GM19467 (cell line): ENCODE measurements at regions not wholly inside any gene's neighbourhood (a gene's known extent, or its start where the extent isn't known, plus 50 kb on each side); places are given as distances from the start of the nearest gene placed in this dataset.

ENCODE experiments used
- ATAC-seq: cut with Tn5 transposase; IDR thresholded peaks from one replicate; pipeline ENCODE4 v1.9.1; 2021; ENCODE audit warnings: mild to moderate bottlenecking, moderate library complexity; ENCODE audit not compliant: unreplicated experiment

DNA sequence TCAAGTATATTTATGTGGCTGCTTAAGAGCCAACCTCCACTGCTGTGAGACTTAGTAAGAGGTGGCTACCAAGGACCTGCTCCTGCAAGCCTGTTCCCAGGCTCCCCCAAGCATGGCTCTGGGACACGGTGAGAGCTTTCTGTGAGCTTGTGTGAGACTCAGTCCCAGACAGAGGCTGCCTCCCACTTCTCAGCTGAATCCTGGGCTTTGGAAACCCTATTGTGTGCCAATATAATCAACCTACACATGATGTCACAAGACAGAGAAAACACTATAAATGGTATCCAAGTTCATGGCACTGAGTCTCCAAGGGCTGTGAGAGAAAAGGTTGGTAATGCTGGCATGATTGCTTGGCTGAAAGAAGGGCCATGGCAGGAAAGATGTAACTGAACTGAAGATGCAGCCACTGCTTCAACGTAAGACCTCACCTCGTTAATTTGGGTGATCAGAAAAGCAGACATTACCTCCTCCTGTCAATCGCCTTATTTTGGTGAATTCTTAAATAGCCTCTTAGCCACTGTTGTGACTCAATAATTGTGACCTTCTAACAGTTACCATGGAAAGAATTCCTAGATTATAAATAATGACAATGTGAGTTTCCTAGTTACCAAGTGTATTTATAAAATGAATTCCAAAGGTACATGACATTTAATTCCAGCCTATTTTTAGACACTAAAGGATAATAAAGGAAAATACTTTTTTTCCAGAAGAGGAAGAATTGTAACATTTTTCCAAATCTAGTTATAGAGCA, 332.0 kb downstream of the IRS2 start:
- ATAC-seq = no peak

DNA sequence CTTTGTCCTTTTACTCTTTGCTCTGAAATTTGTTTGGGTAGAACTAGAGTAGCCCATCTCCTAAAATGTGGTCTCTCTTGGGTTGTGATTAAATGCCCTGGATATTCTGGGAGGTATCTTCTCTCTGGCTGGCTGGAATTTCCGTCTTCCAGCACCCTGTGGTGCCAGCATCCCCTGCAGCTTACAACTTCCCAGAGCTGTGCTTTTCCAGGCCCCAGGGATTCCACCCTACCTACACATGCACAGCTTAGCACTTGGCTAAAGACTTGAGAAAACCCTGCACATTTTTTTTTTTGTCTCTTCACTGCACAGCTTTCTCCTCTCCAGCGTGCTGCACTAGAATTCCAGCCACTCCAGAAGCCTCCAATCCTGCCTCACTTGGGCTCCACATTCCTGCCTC, 334.7 kb downstream of the IRS2 start:
- no peak for ATAC-seq

DNA sequence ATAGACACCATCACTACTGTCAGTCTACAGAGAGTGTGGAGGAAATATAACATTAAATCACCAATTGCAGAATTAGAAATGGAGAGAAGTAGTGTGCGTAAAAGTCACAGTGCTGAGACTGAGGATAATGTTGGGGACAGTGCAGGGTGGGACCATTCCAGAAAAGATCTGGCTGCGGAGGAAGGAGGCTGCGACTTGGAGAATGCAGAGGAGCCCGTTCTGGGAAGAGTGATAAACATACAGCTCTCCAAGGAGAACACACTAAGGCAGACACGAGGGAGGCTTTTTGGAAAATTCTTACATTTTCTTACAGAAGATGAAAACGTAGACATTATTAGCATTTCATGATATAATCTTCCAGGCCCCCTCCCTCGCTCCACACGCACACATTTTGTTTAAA, 337.8 kb downstream of the IRS2 start:
- ATAC-seq = no peak

DNA sequence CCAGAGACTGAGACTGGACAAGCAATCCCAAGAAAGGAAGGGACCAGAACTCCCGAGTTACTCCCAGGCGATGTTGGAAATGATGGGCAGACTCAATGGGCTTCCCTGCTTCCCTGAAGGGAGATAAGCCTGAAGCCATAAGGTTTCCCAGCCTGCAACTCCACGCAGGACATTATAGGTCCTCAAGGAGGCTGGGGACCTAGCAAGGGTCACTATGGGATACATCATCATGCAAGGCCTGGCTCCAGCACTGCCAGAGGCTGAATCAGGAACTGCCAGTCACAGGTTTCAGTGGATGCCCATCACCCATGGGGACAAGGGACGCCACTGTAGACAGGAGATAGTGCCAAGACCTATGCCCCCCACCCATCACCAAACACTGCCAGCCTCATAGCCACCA, 338.7 kb downstream of the IRS2 start:
- ATAC-seq = no peak

DNA sequence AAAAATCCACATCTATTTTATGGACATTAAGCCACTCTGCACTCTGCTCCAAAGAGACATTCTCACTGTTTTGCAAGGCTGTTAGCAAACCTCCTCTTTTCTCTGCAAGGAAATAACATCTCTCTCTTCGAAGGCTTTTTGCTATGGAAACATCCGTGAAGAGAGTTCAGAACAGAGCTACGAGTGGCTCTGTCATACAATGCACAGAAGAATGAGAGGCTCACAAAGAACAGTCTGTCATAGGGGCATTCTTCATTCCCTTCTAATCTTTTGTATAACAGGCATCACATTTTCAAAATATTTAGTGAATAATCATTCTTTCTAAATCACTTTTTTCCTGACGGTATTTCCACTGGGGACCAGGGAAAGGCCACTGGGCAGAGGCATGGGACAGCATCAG, 346.1 kb downstream of the IRS2 start:
- ATAC-seq = no peak

DNA sequence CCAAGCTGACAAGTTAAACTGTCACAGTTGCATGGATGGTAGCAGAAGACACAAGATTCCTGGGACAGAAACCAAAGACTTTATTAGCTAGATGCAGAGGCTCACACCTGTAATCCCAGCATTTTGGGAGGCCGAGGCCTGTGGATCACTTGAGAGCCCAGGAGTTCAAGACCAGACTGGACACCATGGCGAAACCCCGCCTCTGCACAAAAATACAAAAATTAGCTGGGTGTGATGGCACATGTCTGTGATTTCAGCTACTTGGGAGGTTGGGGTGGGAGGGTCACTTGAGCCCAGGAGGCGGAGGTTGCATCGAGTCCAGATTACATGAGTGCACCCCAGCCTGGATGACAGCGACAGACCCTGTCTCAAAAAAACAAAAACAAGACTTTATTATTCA, 346.6 kb downstream of the IRS2 start:
- no peak for ATAC-seq

DNA sequence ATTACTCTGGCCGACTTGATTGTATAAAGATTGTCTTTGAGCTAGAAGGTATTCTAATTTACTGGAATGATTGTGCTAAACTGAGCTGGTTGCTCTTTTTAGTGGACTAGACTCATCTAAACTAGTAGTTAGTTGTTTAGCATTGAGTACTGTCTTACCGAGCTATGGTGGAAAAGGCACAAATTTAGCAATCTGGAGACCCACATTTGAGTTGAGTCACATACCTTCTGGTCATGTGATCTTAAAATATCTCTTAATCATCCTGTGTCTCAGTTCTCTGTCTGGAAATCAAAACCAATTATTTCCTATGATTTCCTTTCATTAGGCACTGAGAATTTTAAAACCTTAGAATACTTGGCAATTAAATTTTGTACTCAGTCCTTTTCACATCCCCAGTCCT, 349.5 kb downstream of the IRS2 start:
- ATAC-seq = no peak

DNA sequence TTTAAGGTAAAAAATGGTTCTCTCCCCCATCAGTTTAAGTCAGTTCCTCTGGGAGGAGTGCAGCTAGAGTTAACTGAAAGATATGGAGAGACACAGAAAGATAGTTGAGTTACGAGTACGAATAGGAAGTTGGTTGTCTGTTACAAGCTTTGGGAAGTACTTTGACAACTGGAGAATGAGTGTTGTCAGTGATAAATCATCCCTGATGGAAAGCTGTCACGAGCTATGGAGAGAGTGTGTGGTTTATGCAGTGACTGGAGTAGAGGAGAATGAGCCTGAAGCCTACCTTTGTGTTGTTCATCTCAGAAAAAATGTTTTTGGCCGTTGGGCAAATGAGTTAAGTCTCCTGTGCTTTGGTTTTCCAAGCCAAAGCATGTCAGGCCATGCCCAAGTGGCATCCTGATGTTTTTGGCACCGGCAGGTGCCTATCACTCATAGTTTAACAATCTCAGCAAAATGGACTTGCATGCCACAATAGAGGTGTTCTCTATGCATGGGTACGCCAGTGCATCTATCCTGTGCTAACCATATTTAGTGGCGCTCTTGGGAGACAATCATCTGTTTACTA, 350.2 kb downstream of the IRS2 start:
- ATAC-seq = no peak

DNA sequence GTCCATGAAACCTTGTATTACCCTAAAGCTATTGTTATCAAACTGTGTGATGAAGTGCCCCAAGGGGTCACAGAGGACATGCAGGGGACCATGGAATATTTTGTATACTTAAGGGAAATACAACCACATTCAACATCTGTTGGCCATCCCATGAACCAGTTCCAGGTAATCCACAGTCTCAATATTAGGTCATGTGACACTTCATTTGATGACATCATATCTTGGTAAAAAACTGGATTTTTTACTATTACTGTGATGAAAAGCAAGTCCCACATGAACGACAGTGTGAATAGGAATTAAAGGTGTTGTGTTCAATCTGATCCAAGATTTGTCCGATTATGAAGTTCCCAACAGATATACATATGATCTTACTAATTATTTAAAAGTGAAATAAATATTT, 355.2 kb downstream of the IRS2 start:
- no peak for ATAC-seq

DNA sequence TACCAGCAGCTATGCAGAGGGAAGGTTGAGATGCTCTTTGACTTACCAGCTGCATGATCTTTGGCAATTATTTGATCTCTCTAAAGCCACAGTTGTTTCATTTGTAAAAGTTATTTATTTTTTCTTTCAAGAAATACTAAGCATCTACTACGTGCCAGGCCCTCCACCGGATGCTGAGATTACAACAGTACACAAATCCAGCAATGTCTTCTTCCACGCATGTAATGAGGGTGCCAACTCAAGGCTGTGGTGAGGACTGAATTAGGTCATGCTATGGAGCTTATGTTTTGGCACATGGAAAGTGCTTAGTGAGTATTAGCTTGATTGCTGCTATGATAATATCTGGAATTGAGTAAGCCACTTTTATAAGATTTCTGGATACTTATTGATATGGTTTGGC, 358.2 kb downstream of the IRS2 start:
- ATAC-seq = no peak

DNA sequence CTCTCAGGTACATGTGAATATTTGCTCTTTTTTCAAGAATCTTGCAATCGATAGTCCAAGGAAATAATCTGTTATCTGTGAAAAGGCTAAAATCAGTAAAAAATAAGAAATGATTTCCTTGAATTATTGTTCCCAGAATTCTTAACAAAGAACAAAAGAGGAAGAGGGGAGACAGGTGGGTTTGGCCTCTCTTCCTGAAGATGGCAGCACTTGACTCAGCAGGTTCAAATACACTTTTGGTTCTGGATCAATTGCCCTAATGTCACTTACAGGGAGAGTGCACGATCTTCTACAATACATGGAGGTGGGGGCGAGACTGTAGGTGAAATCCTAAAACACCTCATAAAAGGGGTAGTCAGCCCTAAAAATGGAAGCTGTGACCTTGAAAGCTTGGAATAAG, 358.7 kb downstream of the IRS2 start:
- no peak for ATAC-seq

DNA sequence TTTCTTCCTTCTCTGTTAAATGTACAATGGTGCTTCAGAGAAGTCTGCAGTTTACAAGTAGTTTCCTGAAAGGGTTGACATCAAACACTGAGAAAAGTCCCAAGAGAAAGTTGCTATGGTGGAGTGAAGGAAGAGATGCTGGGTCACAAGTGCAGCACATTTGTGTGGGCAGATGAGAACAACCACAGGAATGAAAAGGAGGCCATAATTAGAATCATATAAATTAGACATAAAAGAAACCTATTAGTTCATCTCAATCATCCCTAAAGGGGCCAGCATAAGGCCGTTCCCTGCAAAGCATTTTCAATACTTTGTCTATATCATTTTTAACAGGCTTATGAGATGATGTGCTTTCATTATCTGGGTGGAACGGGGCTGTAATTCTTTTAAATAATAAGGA, 359.2 kb downstream of the IRS2 start:
- no peak for ATAC-seq

DNA sequence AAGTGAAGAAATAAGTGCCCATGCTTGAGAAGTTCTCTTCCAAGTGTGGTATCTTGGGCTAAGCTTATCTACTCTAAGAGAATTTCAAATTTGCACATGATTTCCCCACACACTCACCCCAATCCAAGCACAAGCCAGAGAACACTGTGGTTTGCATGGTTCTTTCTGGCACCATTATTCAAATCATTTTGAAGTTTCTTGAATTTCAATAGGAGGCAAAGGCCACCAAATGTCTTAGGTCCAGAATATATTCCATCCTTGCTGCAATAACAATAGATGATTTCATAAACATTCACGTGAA, 359.7 kb downstream of the IRS2 start:
- no peak for ATAC-seq

DNA sequence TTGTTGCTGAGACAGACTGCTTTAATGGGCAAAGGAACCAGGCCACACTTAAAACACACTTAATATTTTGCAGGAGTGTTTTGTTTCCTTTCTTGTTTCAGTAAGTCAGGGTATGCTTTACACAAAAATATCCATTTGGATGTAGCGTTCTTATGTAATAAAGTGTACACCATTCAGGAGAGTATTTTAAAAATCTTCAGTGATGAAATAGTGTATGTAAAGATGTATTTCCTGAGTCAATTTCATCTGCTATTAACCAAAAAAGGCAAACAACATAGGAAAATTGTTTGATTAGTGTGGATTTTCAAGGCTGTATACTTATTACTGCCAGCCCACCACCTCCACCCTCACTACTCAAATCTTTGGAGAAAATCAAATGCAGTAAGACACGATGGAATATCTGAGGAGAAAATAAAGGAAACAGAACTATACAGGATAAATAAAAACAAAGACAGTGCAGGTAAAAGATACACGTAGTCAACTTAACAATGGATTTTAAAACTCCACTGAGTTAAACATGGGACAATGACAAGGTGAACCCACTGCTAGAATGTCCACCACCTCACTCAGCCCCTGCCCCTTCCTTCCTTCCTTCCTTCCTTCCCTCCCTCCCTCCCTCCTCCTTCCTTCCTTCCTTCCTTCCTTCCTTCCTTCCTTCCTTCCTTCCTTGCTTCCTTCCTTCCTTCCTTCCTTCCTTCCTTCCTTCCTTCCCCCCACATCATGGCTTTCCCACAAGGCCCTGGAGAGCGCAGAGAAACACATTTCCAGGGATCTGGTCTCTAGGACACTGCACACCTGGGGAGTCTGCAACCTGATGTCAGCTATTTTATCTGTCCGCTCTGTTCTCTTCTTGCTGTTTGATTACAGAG, 360.3 kb downstream of the IRS2 start:
- ATAC-seq = no peak

DNA sequence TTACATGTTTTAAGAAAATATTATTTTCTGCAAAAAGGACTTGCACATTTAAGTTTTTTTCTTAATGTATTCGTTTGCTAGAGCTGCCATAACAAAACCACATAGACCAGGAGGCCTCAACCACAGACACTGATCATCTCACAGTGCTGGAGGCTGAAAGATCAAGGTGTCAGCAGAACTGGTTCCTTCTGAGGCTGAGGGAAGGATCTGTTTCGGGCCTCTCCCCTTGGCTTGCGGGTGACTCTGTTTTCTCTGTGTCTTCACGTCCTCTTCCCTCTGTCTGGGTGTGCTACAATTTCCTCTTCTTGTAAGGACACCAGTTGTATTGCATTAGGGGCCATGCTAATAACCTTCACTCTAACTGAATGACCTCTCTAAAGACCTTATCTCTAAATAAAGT, 364.2 kb downstream of the IRS2 start:
- no peak for ATAC-seq

DNA sequence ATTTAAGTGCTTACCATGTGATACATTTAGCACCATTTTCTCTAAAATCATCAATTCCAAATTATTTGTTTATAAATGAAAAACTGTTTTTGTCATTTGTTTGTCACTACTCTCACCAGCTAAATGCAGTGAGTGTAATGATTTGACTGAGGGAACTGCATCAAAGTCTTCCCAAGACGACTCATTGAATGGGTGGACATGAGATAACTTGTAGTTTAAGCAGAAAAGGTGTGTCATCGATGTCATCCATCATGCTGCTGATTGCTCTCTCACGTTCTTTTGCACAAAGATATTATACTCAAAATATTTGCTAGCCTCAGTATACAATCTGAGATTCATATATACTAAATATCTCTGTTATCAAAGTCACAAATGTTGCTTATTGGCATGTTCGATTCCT, 366.5 kb downstream of the IRS2 start:
- ATAC-seq = no peak

DNA sequence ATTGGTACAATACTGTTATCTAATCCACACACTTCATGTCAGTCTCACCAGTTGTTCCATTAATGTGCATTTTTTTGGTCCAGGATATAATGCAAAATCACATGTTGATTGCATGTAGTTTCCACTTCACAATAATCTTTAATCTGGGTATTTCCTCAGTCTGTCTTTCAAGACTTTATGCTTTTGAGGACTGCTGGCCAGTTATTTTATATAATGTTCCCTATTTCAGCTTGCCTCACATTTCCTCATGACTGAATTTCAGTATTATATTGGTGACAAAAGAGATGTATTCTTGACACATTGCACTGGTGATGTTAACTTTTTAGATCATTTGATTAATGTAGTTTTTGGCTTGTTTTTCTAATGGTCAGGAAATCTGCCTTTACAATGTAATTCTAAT, 368.3 kb downstream of the IRS2 start:
- ATAC-seq = no peak

DNA sequence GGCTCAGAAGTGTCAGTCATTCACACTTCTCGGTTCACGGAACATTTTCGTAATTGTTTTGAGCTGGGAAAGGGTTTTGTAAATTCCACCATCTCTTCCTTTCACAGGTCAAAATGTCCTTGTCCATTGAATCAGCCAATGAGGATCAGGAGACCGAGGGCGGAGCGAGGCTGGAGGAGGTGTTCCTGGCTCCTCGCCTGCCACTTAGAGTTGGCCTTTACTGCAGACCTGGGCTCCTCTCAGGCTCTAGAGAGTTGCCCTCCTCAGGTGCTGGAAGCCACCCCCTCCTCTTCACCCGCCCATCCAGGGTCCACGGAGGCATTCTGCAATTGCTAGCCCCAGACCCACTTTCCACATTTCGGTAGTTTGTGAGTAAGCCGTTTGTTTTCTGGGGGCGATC, 370.4 kb downstream of the IRS2 start:
- ATAC-seq = no peak

DNA sequence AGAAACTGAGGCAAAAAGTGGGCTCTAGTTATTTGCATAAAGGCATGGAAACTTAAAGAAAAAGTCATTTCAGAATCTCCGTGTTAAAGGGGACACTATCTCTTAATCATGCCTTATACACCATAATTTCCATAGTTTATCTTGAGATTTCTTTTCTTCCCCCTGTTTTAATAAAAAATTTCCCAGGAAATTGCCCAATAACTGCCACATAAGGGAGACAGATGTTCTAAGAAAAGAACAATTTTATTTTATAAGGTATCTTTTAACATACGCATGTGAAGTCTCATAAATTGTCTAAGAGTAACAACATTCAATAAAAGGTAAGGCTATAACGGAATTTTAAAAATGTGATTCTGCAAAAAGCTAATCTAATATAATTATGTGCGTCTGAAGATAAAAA, 371.3 kb downstream of the IRS2 start:
- ATAC-seq = no peak

DNA sequence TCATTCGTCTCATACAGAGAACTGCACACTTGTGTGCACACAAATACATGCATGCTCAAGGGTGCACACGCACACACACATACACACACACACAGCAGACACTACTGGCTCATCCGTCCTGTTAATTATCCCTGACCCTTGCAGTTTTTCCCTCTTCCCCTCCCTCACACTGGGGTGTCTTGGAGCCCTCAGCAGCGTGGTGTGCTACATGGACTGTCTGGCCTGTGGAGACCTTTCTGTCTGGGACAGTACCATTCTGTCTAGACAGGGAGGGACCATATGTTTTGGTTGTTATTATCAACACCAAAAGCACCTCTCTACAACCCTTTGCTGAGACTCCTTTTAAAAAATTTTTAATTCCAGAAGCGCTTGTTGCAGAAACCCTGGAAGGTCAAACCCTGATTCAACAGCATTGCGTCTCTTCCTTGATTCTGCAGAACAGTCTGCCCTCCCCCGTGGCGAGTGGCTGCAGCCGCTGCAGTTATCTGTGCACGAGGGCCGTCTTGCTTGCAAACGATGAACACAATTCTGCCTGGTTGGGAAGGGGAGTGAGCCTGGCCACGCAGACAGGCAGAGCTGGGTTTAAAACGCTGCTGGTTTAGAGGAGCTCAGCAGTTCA, 374.0 kb downstream of the IRS2 start:
- no peak for ATAC-seq

DNA sequence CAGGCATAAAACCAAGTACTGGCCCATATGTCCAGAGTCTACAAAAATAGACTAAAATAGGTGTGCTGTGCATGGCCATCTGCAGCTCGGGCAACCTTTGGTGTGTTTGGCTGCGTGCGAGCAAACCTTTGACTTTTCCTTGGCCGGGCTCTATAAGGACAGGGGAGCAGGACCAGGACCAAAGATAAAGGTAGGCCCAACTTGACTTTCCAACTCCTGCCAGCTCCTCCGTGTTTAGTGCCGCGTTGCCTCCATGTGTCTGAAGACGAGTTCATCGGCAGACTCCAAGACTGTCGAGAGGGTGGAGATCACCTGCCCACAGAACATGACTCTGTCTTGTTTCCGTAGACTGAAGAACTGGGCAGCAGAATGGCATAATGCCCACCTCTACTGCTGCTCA, 375.5 kb downstream of the IRS2 start:
- no peak for ATAC-seq
